ENCODE measurements at regions not wholly inside any gene's neighbourhood (a gene's known extent, or its start where the extent isn't known, plus 50 kb on each side); places are given as distances from the start of the nearest gene placed in this dataset.

GRCh38 chr7:125173571-125173970 is 243.9 kb upstream of the POT1 start:
- Histone ChIP-seq H3K36me3 (no peaks in the 10 kb centered on the region), H3K4me1 (no peaks in the 10 kb centered on the region), H3K27me3 (ENCODE audit: low read depth) (no peaks in the 10 kb centered on the region), H3K27ac (replicated peaks) (no peak overlapping the region), H3K9me3 (replicated peaks) (peaks cover 10% of the 10 kb centered on the region), H3K4me3 (no peak overlapping the region)
- intact Hi-C loops (cut with micrococcal nuclease), result no loop called here
- DNase-seq, result no peak
- no peak for TF ChIP-seq CTCF (IDR thresholded peaks at IDR 0.05; ENCODE audit: borderline replicate concordance)

GRCh38 chr7:125169088-125169487 is 239.5 kb upstream of the POT1 start:
- intact Hi-C loops (cut with micrococcal nuclease), result no loop called here
- Histone ChIP-seq H3K27me3 (ENCODE audit: low read depth) (no peaks in the 10 kb centered on the region), H3K4me3 (no peak overlapping the region), H3K4me1 (no peaks in the 10 kb centered on the region), H3K9me3 (replicated peaks) (no peaks in the 10 kb centered on the region), H3K36me3 (no peaks in the 10 kb centered on the region), H3K27ac (replicated peaks) (no peak overlapping the region)
- TF ChIP-seq CTCF (IDR thresholded peaks at IDR 0.05; ENCODE audit: borderline replicate concordance), result no peak
- no peak for DNase-seq

- no peak for TF ChIP-seq CTCF (IDR thresholded peaks at IDR 0.05; ENCODE audit: borderline replicate concordance)
- H3K9me3 ChIP-seq (replicated peaks), result no peaks in the 10 kb centered on the region
- H3K27me3 ChIP-seq (ENCODE audit: low read depth), result no peaks in the 10 kb centered on the region
- intact Hi-C loops (cut with micrococcal nuclease), result no loop called here
- no peaks in the 10 kb centered on the region for H3K4me1 ChIP-seq
- no peaks in the 10 kb centered on the region for H3K36me3 ChIP-seq
- DNase-seq, result no peak
- H3K27ac ChIP-seq (replicated peaks), result no peak overlapping the region
- H3K4me3 ChIP-seq, result no peak overlapping the region
These were observed 225.3 kb upstream of the POT1 start for GRCh38 chr7:125154930-125155329.

GRCh38 chr7:125149151-125149550 is 219.5 kb upstream of the POT1 start:
- no peak for DNase-seq
- H3K27ac ChIP-seq (replicated peaks), result no peak overlapping the region
- H3K4me1 ChIP-seq, result no peaks in the 10 kb centered on the region
- no peak for TF ChIP-seq CTCF (IDR thresholded peaks at IDR 0.05; ENCODE audit: borderline replicate concordance)
- no peaks in the 10 kb centered on the region for H3K27me3 ChIP-seq (ENCODE audit: low read depth)
- H3K9me3 ChIP-seq (replicated peaks), result no peaks in the 10 kb centered on the region
- H3K36me3 ChIP-seq, result no peaks in the 10 kb centered on the region
- intact Hi-C loops (cut with micrococcal nuclease), result no loop called here
- H3K4me3 ChIP-seq, result no peak overlapping the region

- no peaks in the 10 kb centered on the region for H3K36me3 ChIP-seq
- no peak overlapping the region for H3K27ac ChIP-seq (replicated peaks)
- intact Hi-C loops (cut with micrococcal nuclease), result no loop called here
- H3K4me1 ChIP-seq, result no peaks in the 10 kb centered on the region
- no peak overlapping the region for H3K4me3 ChIP-seq
- no peaks in the 10 kb centered on the region for H3K27me3 ChIP-seq (ENCODE audit: low read depth)
- DNase-seq, result no peak
- no peaks in the 10 kb centered on the region for H3K9me3 ChIP-seq (replicated peaks)
- TF ChIP-seq CTCF (IDR thresholded peaks at IDR 0.05; ENCODE audit: borderline replicate concordance), result no peak
These were observed 217.4 kb upstream of the POT1 start for GRCh38 chr7:125147047-125147446.
